GM19463 (cell line): ENCODE measurements at regions not wholly inside any gene's neighbourhood (a gene's known extent, or its start where the extent isn't known, plus 50 kb on each side); places are given as distances from the start of the nearest gene placed in this dataset.
"Not testable (repeated sequence)": the region's sequence is repeated elsewhere in the genome, so short reads cannot be mapped to it uniquely, and the experiment has no call there.

ENCODE experiments used
- ATAC-seq: cut with Tn5 transposase; IDR thresholded peaks from one replicate; pipeline ENCODE4 v1.9.1; 2021; ENCODE audit warnings: mild to moderate bottlenecking, moderate library complexity; ENCODE audit not compliant: unreplicated experiment

- not testable (repeated sequence) for ATAC-seq
These were observed 94.4 kb downstream of the LSM3 start for GRCh38 chr3:14272959-14273560.

DNA sequence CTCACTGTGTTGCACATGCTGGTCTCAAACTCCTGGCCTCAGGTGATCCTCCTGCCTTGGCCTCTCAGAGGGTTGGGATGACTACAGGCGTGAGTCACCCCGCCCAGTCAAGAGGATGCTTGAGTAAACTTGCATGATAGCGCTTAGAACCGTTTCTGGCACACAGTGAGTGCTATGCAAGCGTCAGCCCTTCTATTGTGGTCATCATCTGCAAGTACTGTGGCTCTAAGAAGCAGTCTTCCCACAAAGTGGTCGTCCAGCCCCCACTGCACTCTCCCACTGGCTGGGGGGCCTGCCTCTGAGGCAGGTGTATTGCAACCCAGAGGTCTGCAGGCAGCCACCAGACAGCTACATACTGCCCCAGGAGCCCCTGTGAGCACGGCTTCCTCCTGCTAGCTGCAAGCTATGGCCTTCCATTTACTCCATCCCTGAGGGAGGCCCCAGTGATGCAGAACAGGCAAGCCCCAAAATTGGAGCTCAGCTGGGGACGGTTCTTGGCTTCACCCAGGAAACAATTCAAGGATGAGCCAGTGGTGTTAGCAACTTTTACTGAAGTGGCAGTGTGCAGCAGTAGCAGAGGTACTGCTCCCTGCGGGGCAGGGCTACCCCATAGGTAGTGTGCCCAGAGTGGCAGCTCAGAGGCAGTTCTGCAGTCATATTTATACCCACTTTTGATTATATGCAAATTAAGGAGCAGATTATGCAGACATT lies 95.4 kb downstream of the LSM3 start:
- ATAC-seq = no peak

DNA sequence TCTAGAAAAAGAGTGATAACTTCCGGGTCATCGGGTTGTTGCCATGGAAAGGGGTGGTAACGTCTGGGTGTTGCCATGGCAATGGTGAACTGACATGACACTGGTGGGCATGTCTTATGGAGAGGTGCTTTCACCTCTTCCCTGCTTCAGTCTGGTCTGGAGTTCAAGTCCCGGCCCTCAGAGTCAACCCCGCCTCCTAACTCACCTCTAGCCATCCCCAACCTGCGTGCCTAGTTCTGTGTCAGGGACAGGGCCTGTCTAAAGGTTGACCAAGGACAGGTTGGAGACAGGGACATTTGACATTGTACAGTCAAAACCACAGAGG lies 96.0 kb downstream of the LSM3 start:
- no peak for ATAC-seq

DNA sequence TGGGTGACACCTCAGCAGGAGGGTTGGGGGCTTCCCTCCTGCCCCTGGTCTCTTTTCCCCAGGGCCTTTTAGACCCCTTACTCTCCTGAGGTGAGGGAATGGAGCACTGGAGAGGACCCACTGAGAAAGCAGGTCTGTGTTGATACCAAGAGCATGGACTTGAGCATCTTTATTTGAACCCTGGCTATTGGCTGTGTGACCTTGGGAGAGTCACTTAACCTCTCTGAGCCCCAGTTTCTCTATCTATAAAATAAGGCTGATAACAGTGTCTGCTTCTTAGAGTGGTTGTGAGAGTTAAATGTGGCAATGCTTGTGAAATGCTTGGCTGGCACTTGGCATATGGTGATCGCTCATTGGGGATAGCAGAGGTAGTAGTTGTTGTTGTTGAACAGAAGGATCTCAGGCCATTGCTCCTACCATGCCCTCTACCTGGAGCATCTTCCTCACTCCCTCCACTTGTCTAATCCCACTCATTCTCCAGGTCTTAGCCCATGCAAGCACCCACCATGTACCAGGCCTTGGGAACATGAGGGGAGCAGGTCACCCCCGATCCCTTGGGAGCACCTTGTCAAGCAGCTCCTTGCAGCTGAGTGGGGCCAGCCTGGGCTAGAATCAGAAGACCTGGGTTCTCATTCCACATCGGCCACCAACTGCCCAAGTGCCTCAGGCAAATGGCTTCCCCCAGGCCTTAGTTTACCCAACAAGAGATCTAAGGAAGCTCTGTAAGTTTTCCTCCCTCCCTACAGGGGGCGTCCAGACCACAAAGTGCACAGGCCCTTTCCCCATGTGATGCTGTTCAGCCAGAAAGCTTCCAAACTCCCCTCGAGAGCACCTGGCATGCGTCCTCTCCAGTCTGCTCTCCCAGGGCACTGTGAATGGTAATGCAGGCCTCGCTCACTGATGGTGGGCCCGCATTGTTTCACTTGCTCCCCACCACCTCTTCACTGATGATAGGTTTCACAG lies 96.7 kb downstream of the LSM3 start:
- ATAC-seq = no peak

- no peak for ATAC-seq
These were observed 97.6 kb downstream of the LSM3 start for GRCh38 chr3:14275962-14276909.

GRCh38 chr3:14277557-14277956 lies 98.9 kb downstream of the LSM3 start:
- ATAC-seq = no peak

DNA sequence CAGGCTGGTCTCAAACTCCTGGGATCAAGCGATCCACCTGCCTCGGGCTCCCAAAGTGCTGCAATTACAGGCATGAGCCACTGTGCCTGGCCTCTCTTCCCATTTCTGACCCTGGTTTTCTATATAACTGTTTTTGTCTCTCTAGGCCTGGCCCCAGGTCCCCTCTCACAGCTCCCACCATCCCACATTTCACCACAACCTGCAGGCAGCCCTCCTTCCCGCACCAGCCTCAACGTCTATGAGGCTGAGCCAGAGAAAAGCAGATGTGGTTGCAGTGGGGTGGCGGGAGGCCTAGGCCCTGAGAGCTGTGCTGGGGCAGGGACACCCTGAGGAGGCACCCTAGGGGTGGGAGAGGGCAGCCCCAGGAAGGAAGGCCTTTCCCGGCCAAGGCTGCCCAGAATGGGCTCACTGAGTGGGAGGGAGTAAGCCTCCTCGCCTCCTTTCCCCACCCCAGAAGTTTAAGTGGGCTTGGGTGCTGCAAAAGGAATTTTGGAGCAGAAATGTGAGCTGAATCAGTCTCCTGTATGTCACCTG lies 99.7 kb downstream of the LSM3 start:
- ATAC-seq = no peak

DNA sequence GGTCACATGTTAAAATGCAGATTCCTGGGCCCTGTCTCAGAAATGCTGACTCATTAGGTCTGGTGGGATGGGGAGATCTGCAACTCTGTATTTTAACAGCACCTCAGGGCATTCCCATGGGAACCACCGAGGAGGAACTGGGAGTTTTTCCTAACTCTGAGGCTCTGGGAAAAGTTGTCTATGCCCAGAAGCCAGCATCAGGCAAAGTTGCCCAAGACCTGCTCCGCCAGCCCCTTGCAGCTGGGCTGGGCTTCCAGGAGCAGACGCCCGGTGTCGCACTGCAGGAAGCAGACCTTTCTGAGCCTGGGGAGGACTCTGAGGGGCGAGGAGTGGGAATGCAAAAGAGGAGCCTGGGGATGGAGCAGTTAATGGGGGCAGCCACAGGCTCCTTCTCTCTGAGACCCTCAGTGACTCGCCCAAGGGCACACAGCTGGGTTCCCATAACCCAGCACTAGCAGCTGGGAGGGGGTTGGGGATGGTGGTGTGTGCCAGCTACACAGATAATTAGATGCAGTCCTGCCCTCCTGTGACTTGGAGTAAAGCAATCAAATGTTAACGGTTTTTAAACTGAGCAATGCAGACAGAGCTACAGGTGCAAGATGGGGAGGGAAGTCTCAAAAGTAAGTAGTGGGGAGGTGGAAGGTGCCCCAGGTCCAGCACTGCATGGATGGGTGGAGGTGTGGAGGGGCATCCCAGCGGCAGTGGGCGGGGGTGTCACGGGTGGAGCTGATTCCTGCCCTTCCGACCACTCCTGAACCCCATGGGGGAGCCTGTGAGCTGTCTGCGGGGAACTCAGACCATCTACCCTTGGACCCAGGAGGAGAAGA lies 100.4 kb downstream of the LSM3 start:
- ATAC-seq = no peak

- no peak for ATAC-seq
These were observed 101.0 kb downstream of the LSM3 start for GRCh38 chr3:14279626-14280061.

GRCh38 chr3:14280326-14280725 lies 101.7 kb downstream of the LSM3 start:
- ATAC-seq = no peak

- ATAC-seq = no peak
These were observed 102.4 kb downstream of the LSM3 start for GRCh38 chr3:14281053-14281452.

DNA sequence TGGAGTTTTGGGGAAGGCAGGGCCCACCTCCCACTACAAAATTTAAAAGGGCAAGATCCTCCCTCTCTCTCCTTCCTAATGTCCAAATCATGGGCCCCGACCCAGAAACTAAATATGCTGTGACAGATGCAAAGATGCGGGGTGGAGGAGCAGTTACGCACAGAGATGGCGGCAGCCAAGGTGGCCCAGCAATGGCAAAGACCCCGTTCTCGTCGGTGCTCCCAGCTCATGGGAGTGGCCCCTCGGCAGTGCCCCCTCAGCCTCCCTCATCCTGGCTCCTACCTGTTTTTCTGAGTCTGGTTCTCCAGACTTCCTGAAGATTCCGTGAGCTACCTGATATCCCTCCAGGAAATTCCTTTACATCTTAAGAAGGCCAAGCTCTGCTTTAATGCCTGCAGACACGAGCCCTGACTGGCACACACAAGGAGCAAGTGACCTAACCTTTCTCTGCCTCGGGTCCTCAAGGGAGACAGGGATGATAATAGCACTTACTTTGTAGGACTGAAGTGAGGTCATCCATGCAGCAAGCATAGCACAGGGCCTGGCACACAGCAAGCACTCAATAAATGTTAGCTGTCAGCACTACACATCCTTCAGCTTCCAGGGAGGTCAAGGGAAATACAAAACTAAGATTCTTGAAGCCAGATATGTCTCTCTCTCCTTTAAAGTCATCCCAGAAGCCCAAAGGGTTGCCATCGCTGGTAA lies 103.5 kb downstream of the LSM3 start:
- ATAC-seq = no peak

- ATAC-seq = no peak
These were observed 104.1 kb downstream of the LSM3 start for GRCh38 chr3:14282706-14283075.

GRCh38 chr3:14283092-14283812 lies 104.6 kb downstream of the LSM3 start:
- no peak for ATAC-seq

DNA sequence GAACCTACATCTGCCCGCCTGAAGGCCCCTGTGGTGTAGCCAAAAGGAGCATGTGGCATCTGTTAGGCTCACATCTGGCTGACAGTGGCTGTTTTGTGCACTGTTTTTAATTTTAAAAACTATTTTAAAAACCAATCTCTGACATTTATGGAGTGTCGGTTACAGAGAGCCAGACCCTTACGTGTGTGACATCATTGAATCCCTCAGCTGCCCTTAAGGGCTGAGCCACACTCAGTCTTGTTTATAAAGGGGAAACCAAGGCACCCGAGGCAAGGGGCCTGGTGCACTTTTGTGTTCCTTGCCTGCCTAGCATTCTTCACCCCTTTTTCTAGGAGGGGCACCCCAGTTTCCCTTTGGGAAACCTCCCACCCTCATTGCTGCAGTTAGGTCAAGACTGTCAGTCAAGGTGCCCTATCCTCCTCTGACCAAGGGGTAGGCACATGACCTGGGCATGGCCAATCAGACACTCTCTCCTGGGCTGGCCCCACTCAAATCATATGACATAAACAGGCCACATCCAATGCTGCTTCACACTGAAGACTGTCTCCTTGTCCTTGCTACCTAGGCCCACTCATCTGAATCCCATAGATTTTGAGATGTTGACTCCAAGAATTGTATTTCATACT lies 105.3 kb downstream of the LSM3 start:
- ATAC-seq = no peak

GRCh38 chr3:14284694-14285547 lies 106.3 kb downstream of the LSM3 start:
- no peak for ATAC-seq

DNA sequence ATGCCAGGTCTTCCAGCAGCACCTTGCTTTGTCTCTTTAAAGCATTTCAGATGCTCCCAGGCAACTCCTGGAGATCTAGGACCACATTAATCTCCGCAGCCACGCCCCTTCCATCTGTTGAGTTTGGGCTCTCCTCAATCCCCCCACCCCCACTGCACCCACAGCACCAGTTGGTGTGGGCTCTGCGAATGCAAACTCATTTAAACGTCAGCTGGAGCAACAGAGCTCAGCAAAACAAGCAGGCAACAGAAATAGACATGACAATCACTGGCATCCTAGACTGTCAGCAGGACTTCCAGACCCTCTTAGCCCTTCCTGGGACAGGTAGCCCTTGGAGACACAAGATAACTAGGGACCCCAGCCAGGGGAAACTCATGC lies 106.9 kb downstream of the LSM3 start:
- ATAC-seq = no peak
